ENCODE measurements at regions not wholly inside any gene's neighbourhood (a gene's known extent, or its start where the extent isn't known, plus 50 kb on each side); places are given as distances from the start of the nearest gene placed in this dataset.

DNA sequence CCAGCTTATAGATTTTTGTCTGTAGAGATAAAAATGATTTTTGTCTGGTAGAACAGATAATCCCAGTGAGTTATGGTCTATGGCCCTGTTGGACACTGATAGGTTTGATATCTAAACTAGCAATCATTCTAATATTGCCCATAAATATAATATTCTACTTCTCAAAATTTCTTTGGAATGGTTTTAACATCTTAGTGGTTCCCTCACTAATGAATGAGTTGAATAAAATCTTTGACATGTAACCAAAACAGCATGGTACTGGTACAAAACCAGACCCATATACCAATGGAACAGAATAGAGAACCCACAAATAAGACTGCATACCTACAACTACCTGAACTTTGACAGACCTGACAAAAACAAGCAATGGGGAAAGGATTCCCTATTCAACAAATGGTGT is 219.7 kb downstream of the SEC61B start:
- TF ChIP-seq, protein P1, sequence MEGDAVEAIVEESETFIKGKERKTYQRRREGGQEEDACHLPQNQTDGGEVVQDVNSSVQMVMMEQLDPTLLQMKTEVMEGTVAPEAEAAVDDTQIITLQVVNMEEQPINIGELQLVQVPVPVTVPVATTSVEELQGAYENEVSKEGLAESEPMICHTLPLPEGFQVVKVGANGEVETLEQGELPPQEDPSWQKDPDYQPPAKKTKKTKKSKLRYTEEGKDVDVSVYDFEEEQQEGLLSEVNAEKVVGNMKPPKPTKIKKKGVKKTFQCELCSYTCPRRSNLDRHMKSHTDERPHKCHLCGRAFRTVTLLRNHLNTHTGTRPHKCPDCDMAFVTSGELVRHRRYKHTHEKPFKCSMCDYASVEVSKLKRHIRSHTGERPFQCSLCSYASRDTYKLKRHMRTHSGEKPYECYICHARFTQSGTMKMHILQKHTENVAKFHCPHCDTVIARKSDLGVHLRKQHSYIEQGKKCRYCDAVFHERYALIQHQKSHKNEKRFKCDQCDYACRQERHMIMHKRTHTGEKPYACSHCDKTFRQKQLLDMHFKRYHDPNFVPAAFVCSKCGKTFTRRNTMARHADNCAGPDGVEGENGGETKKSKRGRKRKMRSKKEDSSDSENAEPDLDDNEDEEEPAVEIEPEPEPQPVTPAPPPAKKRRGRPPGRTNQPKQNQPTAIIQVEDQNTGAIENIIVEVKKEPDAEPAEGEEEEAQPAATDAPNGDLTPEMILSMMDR (IDR thresholded peaks at IDR 0.05): no peak
- no peak for TF ChIP-seq POLR2A (IDR thresholded peaks at IDR 0.05)
